EH (cell line): ENCODE measurements at regions not wholly inside any gene's neighbourhood (a gene's known extent, or its start where the extent isn't known, plus 50 kb on each side); places are given as distances from the start of the nearest gene placed in this dataset.
"Not testable (repeated sequence)": the region's sequence is repeated elsewhere in the genome, so short reads cannot be mapped to it uniquely, and the experiment has no call there.

Experiments used
- DNase-seq: peaks from one replicate; pipeline ENCODE4 v3.0.0-alpha.2; 2015; ENCODE audit warnings: low read depth

GRCh38 chr18:56488739-56489138 lies 149.7 kb downstream of the TXNL1 start:
- no peak for DNase-seq

- DNase-seq: no peak
Measured at GRCh38 chr18:56487801-56488200, 150.6 kb downstream of the TXNL1 start.

GRCh38 chr18:56483386-56483785 lies 155.0 kb downstream of the TXNL1 start:
- no peak for DNase-seq

GRCh38 chr18:56482813-56483212 lies 155.6 kb downstream of the TXNL1 start:
- DNase-seq: not testable (repeated sequence)

- no peak for DNase-seq
Measured at GRCh38 chr18:56481751-56482150, 156.6 kb downstream of the TXNL1 start.

GRCh38 chr18:56479841-56480240 lies 158.6 kb downstream of the TXNL1 start:
- no peak for DNase-seq

GRCh38 chr18:56475250-56475649 lies 163.1 kb downstream of the TXNL1 start:
- DNase-seq: peak; percentile 36

- no peak for DNase-seq
Measured at GRCh38 chr18:56473400-56474024, 164.9 kb downstream of the TXNL1 start.

GRCh38 chr18:56470406-56471351 lies 167.7 kb downstream of the TXNL1 start:
- DNase-seq: no peak

- DNase-seq: no peak
Measured at GRCh38 chr18:56469582-56469981, 168.8 kb downstream of the TXNL1 start.

GRCh38 chr18:56468396-56468795 lies 170.0 kb downstream of the TXNL1 start:
- DNase-seq: no peak

- DNase-seq: no peak
Measured at GRCh38 chr18:56462276-56462675, 176.1 kb downstream of the TXNL1 start.

- no peak for DNase-seq
Measured at GRCh38 chr18:56461151-56461550, 177.2 kb downstream of the TXNL1 start.

GRCh38 chr18:56460581-56460980 lies 177.8 kb downstream of the TXNL1 start:
- no peak for DNase-seq

GRCh38 chr18:56458770-56459712 lies 179.4 kb downstream of the TXNL1 start:
- DNase-seq: no peak

GRCh38 chr18:56455874-56456273 lies 182.5 kb downstream of the TXNL1 start:
- no peak for DNase-seq

GRCh38 chr18:56455141-56455540 lies 183.3 kb downstream of the TXNL1 start:
- no peak for DNase-seq

GRCh38 chr18:56453631-56454030 lies 184.8 kb downstream of the TXNL1 start:
- DNase-seq: no peak

- no peak for DNase-seq
Measured at GRCh38 chr18:56451188-56451587, 187.2 kb downstream of the TXNL1 start.

- DNase-seq: no peak
Measured at GRCh38 chr18:56448751-56449150, 189.6 kb downstream of the TXNL1 start.

GRCh38 chr18:56445422-56445821 lies 193.0 kb downstream of the TXNL1 start:
- no peak for DNase-seq

- DNase-seq: no peak
Measured at GRCh38 chr18:56444201-56444600, 194.2 kb downstream of the TXNL1 start.
